Right lobe of liver (tissue), 6 donors: ENCODE measurements at regions not wholly inside any gene's neighbourhood (a gene's known extent, or its start where the extent isn't known, plus 50 kb on each side); places are given as distances from the start of the nearest gene placed in this dataset.

Source experiments
- ATAC-seq, 4 donors: fragments of 200-7000 bp; cut with Tn5 transposase; one replicate each; pipeline ENCODE4 v1.9.1; 2020; ENCODE audit warnings: mild to moderate bottlenecking in 4 of 4, moderate library complexity in 4 of 4
- DNase-seq, 3 donors: peaks; one replicate each; pipeline ENCODE4 v3.0.0-alpha.2; 2020
- H3K27ac ChIP-seq, 3 donors: fragments of 200-600 bp; one replicate each; pipeline ENCODE4 v1.8.0; 2022
- H3K27me3 ChIP-seq, 2 donors: fragments of 200-600 bp; one replicate each; pipeline ENCODE4 v1.8.0; 2022
- H3K36me3 ChIP-seq, 4 donors: fragments of 200-600 bp; sonication (generic) in 1 of 4; one replicate each; pipeline versions ENCODE4 v1.5.1 to v1.8.0; 2017 to 2022; ENCODE audit warnings: control low read depth in 1 of 4
- H3K4me1 ChIP-seq, 4 donors: fragments of 200-600 bp; sonication (generic) in 1 of 4; one replicate each; pipeline versions ENCODE4 v1.5.1 to v1.8.0; 2017 to 2022; ENCODE audit warnings: control low read depth in 1 of 4
- H3K4me3 ChIP-seq, 3 donors: fragments of 200-600 bp; one replicate each; pipeline ENCODE4 v1.8.0; 2022
- H3K9me3 ChIP-seq, 4 donors: fragments of 200-600 bp; sonication (generic) in 1 of 4; one replicate each; pipeline versions ENCODE4 v1.5.1 to v1.8.0; 2017 to 2022; ENCODE audit warnings: control low read depth in 1 of 4
- CTCF ChIP-seq, 4 donors: fragments of 200-600 bp in 3 of 4; fragments of 450-650 bp in 1 of 4; IDR thresholded peaks; one replicate each; pipeline versions ENCODE4 v1.5.1 to v1.8.0; 2016 to 2022; ENCODE audit warnings: antibody characterized with exemption in 4 of 4, mild to moderate bottlenecking in 2 of 4
- POLR2A ChIP-seq: fragments of 450-650 bp; IDR thresholded peaks from one replicate; pipeline ENCODE4 v1.6.1; 2017; ENCODE audit warnings: antibody characterized with exemption, mild to moderate bottlenecking
- WGBS: methylation state at CpG from one replicate; pipeline ENCODE4 v1.1.6; 2018; ENCODE audit warnings: low coverage, low lambda C conversion rate; ENCODE audit not compliant: insufficient coverage; ENCODE audit errors: missing lambda C conversion rate; 5-methylcytosine and 5-hydroxymethylcytosine counted together
- intact Hi-C, 2 donors: fragments of 100-400 bp; cut with DNase I; formaldehyde crosslinking; loops; one replicate each; pipeline versions ENCODE4 v1.11.2 to v1.14.1; 2022
- donor health status: DM: no; HTN: yes; CAD: no.
- donor health status: DM: no; HTN: no; CAD: no.
- donor health status: DM: no; HTN: no; CAD: no.
- donor health status: DM: no; HTN: yes; CAD: no.
- donor health status: DM: no; HTN: yes; CAD: no.

DNA sequence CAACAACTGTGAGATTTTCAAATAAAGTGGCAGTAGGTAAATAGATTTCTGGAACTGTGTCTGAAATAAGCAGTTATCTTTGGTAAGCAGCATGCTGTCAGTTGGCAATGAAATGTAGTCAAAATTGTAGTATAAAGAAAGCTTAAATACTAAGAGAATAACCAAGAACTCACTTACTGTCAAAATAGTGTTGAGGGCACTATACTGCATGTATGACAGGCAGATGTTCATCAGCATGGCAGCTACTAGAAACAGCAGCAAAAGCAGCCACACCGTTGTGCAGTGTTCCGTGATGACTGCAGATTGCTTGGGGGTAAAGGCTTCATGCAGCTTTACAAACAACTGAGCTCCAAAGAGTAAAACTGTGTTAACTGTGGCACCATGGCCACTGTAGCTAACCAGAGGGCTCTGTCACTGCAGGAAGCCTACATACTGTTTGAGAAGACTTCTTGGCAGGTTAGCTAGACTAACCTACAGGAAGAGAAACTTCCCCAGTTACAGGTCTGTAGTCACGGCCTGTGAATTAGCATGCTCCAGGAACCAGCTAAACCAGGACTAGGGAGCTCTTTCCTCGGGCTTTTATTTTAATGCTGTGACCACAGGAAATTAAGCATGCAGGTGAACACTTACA lies 459.7 kb downstream of the TBL1XR1 start:
- no peaks in the 10 kb centered on the region for H3K4me1 ChIP-seq
- no peaks in the 10 kb centered on the region for H3K36me3 ChIP-seq
- no peaks in the 10 kb centered on the region for H3K9me3 ChIP-seq
- TF ChIP-seq POLR2A (no peak), CTCF (IDR thresholded peaks at IDR 0.05) (no peak)
- intact Hi-C loops = no loop called here
- H3K27ac ChIP-seq = no peak overlapping the region
- WGBS = 53% methylated on average over 2 of the region's 4 CpGs
- H3K27me3 ChIP-seq = no peaks in the 10 kb centered on the region
- no peak overlapping the region for H3K4me3 ChIP-seq
- ATAC-seq = no peak
- no peak for DNase-seq

DNA sequence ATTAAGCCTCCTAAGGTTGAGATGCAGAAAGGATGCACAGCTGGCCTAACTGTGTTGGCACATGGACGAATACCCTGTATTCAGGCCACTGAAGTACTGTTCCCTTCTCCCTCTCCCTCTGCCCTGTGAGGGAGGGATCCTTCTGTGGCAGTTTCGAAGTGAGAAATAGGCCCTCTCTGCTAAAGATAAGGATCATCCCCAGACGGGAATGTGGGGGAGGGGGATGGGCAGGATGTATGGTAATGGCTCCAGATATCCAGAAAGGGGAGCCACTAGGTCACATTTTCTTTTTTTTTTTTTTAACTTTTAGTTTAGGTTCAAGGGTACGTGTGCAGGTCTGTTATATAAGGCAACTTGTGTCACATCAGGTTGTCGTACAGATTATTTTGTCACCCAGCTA lies 463.1 kb downstream of the TBL1XR1 start:
- Histone ChIP-seq H3K4me1 (no peaks in the 10 kb centered on the region), H3K9me3 (no peaks in the 10 kb centered on the region), H3K27ac (no peak overlapping the region), H3K4me3 (no peak overlapping the region), H3K36me3 (no peaks in the 10 kb centered on the region), H3K27me3 (no peaks in the 10 kb centered on the region)
- DNase-seq = no peak
- no peak for ATAC-seq
- TF ChIP-seq POLR2A = no peak
- WGBS = 39% methylated on average over 3 of the region's 5 CpGs
- intact Hi-C loops = no loop called here

DNA sequence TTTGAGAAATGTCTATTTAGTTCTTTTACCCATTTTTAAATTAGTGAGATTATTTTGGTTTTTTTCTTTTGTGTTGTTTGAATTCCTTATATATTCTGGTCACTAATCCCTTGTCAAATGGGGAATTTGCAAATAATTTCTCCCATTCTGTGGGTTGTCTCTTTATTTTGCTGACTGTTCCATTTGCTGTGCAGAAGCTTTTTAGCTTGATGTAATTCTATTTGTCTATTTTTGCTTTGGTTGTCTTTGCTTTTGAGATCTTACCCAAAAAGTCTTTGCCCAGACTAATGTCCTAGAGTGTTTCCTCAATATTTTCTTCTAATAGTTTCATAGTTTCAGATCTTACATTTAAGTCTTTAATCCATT lies 472.9 kb downstream of the TBL1XR1 start:
- Histone ChIP-seq H3K4me3 (no peak overlapping the region), H3K9me3 (no peaks in the 10 kb centered on the region), H3K27ac (no peak overlapping the region), H3K4me1 (no peaks in the 10 kb centered on the region), H3K27me3 (no peaks in the 10 kb centered on the region), H3K36me3 (no peaks in the 10 kb centered on the region)
- intact Hi-C loops = no loop called here
- ATAC-seq = no peak
- TF ChIP-seq POLR2A (no peak), CTCF (IDR thresholded peaks at IDR 0.05) (no peak)
- DNase-seq = no peak

GRCh38 chr3:176723758-176724393 lies 473.4 kb downstream of the TBL1XR1 start:
- Histone ChIP-seq H3K36me3 (no peaks in the 10 kb centered on the region), H3K27me3 (no peaks in the 10 kb centered on the region), H3K4me1 (no peaks in the 10 kb centered on the region), H3K9me3 (no peaks in the 10 kb centered on the region), H3K4me3 (no peak overlapping the region), H3K27ac (no peak overlapping the region)
- no peak for TF ChIP-seq POLR2A
- TF ChIP-seq CTCF (IDR thresholded peaks at IDR 0.05) = no peak
- no peak for DNase-seq
- intact Hi-C loops = no loop called here
- ATAC-seq = no peak

- H3K9me3 ChIP-seq = no peaks in the 10 kb centered on the region
- H3K27me3 ChIP-seq = no peaks in the 10 kb centered on the region
- 17% methylated on average over 3 of the region's 3 CpGs for whole genome bisulfite sequencing
- intact Hi-C loops = no loop called here
- H3K4me1 ChIP-seq = peaks cover 0 to 4% (median 0%) of the 10 kb centered on the region in 4 donors
- H3K27ac ChIP-seq = no peak overlapping the region
- H3K36me3 ChIP-seq = no peaks in the 10 kb centered on the region
- TF ChIP-seq CTCF (IDR thresholded peaks at IDR 0.05) (no peak), POLR2A (no peak)
- no peak for DNase-seq
- ATAC-seq = peak; percentile 81 to 100 (median 95)
- H3K4me3 ChIP-seq = no peak overlapping the region
Observed at GRCh38 chr3:176714034-176714433, 483.2 kb downstream of the TBL1XR1 start.
